Hematopoietic multipotent progenitor cell (in vitro differentiated cells): ENCODE measurements at regions not wholly inside any gene's neighbourhood (a gene's known extent, or its start where the extent isn't known, plus 50 kb on each side); places are given as distances from the start of the nearest gene placed in this dataset.
"Not testable (repeated sequence)": the region's sequence is repeated elsewhere in the genome, so short reads cannot be mapped to it uniquely, and the experiment has no call there.

ENCODE experiments used
- DNase-seq, 3 donors: peaks; one replicate each; pipeline ENCODE4 v3.0.0-alpha.2; 2011 to 2015; ENCODE audit warnings: low read depth in 2 of 3, low spot score in 2 of 3

GRCh38 chr10:31687663-31688482, 240.8 kb downstream of the ARHGAP12 start:
- peak in 1 of 3 donors; percentile 36 for DNase-seq

DNA sequence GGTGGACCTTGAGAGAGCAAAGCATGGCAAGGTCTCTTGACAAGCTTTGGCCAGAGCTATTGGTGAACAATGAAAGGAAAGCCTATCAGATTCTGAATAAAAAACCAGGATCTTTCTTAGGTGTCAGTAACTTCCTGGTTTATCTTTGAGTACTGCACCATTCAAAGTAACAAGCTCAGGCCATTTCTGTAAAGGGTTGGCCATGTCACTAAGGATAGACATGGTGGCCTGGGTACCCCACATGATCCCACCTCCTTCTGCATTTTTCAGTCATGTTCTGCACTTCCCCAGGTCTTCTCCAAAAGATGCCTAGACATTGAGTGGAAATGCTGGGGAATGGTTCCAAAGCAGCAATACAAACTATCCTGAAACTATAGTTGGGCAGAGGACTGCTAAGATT, 242.0 kb downstream of the ARHGAP12 start:
- peak in 1 of 3 donors; percentile 8 for DNase-seq

- DNase-seq = peak in 1 of 3 donors; percentile 36
Measured at GRCh38 chr10:31683682-31684081, 244.9 kb downstream of the ARHGAP12 start.

GRCh38 chr10:31679936-31680335, 248.7 kb downstream of the ARHGAP12 start:
- no peak for DNase-seq

GRCh38 chr10:31678575-31679516, 249.8 kb downstream of the ARHGAP12 start:
- DNase-seq = no peak

- no peak for DNase-seq
Measured at GRCh38 chr10:31678139-31678536, 250.5 kb downstream of the ARHGAP12 start.

- no peak for DNase-seq
Measured at GRCh38 chr10:31677195-31678138, 251.2 kb downstream of the ARHGAP12 start.

- DNase-seq = no peak
Measured at GRCh38 chr10:31675726-31676125, 252.9 kb downstream of the ARHGAP12 start.

DNA sequence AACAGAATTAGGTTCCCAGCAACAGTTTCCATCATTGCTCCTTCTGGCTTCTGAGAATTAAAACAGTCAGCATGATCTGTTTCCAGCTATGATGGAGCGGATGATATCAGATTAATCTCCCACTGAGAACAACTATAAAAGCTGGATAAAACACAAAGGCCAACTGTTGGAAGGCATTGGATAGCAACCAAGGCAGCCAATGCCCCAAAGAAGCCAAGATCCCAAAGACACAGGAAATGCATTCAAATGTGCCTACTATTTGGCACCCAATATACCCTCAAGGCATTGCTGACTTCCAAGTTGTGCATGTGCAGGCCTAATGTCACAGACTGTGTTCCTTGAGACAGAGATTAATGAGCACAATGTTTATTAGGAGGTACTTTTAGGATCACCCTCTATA, 259.3 kb downstream of the ARHGAP12 start:
- DNase-seq = no peak

DNA sequence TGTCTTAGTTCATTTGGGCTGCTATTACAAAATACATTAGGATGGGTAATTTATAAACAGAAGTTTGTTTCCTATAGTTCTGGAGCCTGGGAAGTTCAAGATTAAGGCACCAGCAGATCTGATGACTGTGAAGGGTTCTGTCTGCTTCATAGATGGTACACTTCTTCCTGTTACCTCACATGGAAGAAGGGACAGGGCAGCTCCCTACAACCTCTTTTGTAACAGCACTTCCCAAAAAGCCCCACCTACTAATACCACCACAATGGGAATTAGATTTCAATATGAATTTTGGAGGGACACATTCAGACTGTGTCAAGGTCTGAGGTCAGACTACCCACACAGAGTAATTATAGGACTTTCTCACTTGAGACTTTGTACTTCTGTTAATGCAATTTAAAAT, 260.3 kb downstream of the ARHGAP12 start:
- DNase-seq = no peak

DNA sequence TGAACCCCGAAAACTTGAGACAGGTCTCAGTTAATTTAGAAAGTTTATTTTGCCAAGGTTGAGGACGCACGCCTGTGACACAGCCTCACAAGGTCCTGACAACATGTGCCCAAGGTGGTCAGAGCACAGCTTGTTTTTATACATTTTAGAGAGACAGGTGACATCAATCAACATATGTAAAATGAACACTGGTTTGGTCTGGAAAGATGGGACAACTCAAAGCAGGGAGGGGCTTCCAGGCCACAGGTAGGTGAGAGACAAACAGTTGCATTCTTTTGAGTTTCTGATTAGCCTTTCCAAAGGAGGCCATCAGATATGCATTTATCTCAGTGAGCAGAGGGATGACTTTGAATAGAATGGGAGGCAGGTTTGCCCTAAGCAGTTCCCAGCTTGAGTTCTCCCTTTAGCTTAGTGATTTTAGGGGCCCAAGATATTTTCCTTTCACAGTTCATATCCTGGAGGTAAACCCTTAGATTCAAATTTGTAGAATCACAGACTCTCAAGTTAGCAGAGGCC, 262.8 kb downstream of the ARHGAP12 start:
- not testable (repeated sequence) for DNase-seq

- DNase-seq = no peak
Measured at GRCh38 chr10:31664803-31665202, 263.8 kb downstream of the ARHGAP12 start.

GRCh38 chr10:31664071-31664470, 264.6 kb downstream of the ARHGAP12 start:
- not testable (repeated sequence) for DNase-seq

- DNase-seq = no peak
Measured at GRCh38 chr10:31660300-31660699, 268.3 kb downstream of the ARHGAP12 start.

DNA sequence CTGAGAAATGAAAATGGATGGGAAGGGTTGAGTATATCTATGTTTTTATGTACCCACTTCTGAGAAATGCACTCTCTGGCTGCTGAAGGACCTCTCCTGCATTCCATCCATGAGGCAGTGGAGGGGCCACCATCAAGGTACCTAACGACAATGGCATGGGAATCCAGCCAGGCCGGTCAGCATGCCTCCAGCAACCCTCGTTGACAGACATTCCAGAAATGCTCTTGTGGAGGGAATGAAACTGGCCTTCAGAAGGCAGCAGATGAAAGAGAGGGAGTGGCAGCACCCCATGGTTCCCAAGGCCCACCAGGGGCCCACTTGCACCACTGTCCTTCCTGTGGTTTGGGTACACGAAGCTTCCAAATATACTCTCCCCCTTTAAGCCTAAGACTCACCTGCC, 269.0 kb downstream of the ARHGAP12 start:
- no peak for DNase-seq

DNA sequence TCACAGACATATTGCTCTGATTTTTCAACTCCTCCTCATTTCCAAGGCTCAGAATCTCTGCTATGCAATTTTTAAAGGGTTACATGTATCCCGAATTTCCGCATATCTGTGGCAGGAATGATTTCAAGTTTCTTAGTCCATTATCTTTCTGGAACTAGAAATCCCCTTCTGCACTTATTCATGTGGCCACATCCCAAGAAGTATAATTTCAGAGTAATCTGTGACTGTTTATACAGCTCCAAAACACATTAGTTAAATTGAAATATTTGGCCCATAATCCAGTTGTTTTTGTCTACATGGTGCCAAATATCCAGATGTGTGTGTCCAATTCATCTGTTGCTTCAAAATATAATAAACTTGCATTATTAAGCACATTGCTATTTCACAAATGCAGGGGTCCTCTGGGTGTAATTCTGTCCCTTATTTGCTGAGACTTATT, 271.2 kb downstream of the ARHGAP12 start:
- DNase-seq = no peak

DNA sequence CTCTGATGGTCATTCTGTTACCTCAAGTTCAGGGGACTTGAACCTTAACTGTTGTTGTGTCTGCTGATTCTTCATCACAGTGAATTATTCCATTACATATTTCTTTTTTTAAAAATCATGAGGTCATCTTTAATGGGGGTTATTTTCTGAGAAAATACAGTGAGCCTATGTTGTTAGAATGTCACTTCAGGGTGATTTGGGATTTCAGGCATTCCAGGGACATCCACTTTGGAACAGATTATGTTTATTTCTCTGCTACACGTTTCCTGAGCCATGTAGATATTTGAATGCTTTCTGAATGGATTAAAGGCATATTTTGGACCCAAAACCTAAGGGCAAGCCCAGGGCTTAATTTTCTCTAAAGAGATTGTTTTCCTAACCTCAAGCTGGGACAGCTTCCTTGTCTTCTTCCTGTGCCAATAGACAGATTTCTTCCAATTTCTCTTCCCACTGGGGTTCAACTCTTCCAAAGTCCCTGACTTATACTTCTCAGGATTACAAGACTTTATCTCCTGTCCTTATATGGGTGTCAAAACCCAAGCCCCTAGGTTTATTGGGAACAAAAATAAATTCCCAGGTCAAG, 271.7 kb downstream of the ARHGAP12 start:
- DNase-seq = no peak

DNA sequence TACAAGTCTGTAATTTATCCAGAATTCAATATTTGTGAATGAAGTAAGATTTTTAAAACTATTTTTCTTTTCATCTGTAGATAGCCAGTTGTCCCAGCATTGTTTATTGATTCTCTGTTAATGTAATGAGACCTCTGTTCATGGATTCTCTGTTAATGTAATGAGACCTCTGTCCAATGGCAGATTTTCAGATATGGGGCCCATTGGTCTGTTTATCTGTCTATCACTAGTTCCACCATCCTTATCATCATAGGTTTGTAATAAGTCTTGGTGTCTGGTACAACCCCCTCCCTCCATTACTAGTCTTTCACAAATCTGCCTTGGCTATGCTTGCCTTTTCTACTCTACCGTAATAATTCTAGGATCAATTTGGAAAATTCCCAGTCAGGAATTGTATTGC, 276.6 kb downstream of the ARHGAP12 start:
- no peak for DNase-seq

DNA sequence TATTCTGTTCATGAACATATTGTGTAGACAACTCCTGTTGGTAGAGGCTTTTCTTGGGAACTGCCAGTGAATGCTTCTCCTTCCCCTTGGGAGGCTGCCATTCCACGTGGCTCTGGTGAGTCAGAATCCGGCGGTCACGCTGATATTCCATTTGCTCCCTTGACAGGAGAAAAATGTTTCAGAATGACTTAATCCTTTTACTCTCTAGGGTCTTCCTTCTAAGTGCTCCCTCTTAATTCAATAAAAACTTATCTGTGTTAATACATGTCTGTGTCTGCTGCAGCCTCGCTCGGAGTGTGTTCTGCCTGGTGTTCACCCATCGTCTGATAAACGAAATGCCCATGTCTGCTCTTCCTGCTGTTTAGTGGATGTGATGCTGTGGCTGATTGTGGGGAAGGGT, 278.6 kb downstream of the ARHGAP12 start:
- DNase-seq = no peak

DNA sequence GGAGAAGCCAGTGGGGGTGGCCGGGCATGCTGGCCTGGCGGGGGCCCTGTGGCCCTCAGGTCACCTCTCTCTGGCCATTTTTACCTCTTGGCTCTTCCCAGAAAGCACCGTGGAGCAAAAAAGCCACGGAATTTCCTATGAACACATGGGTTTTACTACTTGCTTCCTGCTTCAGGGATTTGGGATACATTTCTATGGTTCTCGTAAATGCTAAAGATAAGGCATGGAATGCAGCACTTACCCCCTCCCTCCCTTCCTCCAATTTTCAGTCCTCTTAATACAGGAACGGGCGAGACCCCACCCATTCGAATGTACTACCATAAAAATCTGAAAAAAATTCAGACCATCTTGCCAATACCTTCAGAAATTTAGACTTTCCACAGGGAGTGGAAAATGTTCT, 279.7 kb downstream of the ARHGAP12 start:
- DNase-seq = no peak
